ENCODE measurements at regions not wholly inside any gene's neighbourhood (a gene's known extent, or its start where the extent isn't known, plus 50 kb on each side); places are given as distances from the start of the nearest gene placed in this dataset.

- no peak for DNase-seq
These were observed 270.3 kb upstream of the NEBL start for GRCh38 chr10:21167288-21168010.

- DNase-seq = no peak
These were observed 269.6 kb upstream of the NEBL start for GRCh38 chr10:21166557-21167287.

GRCh38 chr10:21165489-21165888 lies 268.4 kb upstream of the NEBL start:
- no peak for DNase-seq

- no peak for DNase-seq
These were observed 267.6 kb upstream of the NEBL start for GRCh38 chr10:21164687-21165086.

- no peak for DNase-seq
These were observed 265.8 kb upstream of the NEBL start for GRCh38 chr10:21162948-21163347.

- DNase-seq = no peak
These were observed 264.5 kb upstream of the NEBL start for GRCh38 chr10:21161647-21162046.

GRCh38 chr10:21161090-21161625 lies 264.0 kb upstream of the NEBL start:
- no peak for DNase-seq

GRCh38 chr10:21160116-21160515 lies 263.0 kb upstream of the NEBL start:
- DNase-seq = no peak

- DNase-seq = no peak
These were observed 262.6 kb upstream of the NEBL start for GRCh38 chr10:21159669-21160068.

GRCh38 chr10:21158301-21158700 lies 261.2 kb upstream of the NEBL start:
- no peak for DNase-seq

GRCh38 chr10:21157664-21158063 lies 260.6 kb upstream of the NEBL start:
- DNase-seq = no peak

GRCh38 chr10:21150166-21150565 lies 253.1 kb upstream of the NEBL start:
- no peak for DNase-seq

GRCh38 chr10:21146436-21146789 lies 249.3 kb upstream of the NEBL start:
- no peak for DNase-seq

GRCh38 chr10:21145751-21146435 lies 248.8 kb upstream of the NEBL start:
- no peak for DNase-seq

- DNase-seq = no peak
These were observed 246.9 kb upstream of the NEBL start for GRCh38 chr10:21144047-21144446.

- DNase-seq = no peak
These were observed 244.9 kb upstream of the NEBL start for GRCh38 chr10:21141946-21142492.

GRCh38 chr10:21138769-21139340 lies 241.7 kb upstream of the NEBL start:
- no peak for DNase-seq

- no peak for DNase-seq
These were observed 238.2 kb upstream of the NEBL start for GRCh38 chr10:21135023-21135931.

- DNase-seq = no peak
These were observed 237.5 kb upstream of the NEBL start for GRCh38 chr10:21134645-21135022.

- no peak for DNase-seq
These were observed 233.8 kb upstream of the NEBL start for GRCh38 chr10:21130683-21131442.

GRCh38 chr10:21130108-21130507 lies 233.0 kb upstream of the NEBL start:
- no peak for DNase-seq
